Spleen (tissue), 11 donors: ENCODE measurements at regions not wholly inside any gene's neighbourhood (a gene's known extent, or its start where the extent isn't known, plus 50 kb on each side); places are given as distances from the start of the nearest gene placed in this dataset.
A peak's percentile ranks its signal among the peaks of the same experiment; 100 is the strongest.

Source experiments
- DNase-seq: peaks from one replicate; pipeline ENCODE4 v3.0.0-alpha.2; 2020
- H3K27ac ChIP-seq, 8 donors: fragments of 200-600 bp; sonication (generic) in 7 of 8; 1 replicate in 4 of 8; 2 replicates in 4 of 8; pipeline versions ENCODE4 v1.5.0 to v1.8.0; 2016 to 2021; ENCODE audit warnings: inconsistent platforms in 4 of 8, mild to moderate bottlenecking in 4 of 8, moderate library complexity in 1 of 8
- H3K27me3 ChIP-seq, 7 donors: fragments of 200-600 bp; sonication (generic) in 6 of 7; replicated peaks in 1 of 7; 1 replicate in 4 of 7; 2 replicates in 3 of 7; pipeline versions ENCODE4 v1.5.0 to v1.8.0; 2016 to 2021; ENCODE audit warnings: inconsistent platforms in 3 of 7, mild to moderate bottlenecking in 1 of 7
- H3K36me3 ChIP-seq, 6 donors: fragments of 200-600 bp; sonication (generic) in 5 of 6; 1 replicate in 4 of 6; 2 replicates in 2 of 6; pipeline versions ENCODE4 v1.5.0 to v1.8.0; 2016 to 2021; ENCODE audit warnings: inconsistent platforms in 2 of 6
- H3K4me1 ChIP-seq, 6 donors: fragments of 200-600 bp; sonication (generic) in 5 of 6; 1 replicate in 3 of 6; 2 replicates in 3 of 6; pipeline versions ENCODE4 v1.5.0 to v1.8.0; 2016 to 2021; ENCODE audit warnings: inconsistent platforms in 3 of 6
- H3K4me3 ChIP-seq, 8 donors: fragments of 200-600 bp; sonication (generic) in 7 of 8; 1 replicate in 4 of 8; 2 replicates in 4 of 8; pipeline versions ENCODE4 v1.5.0 to v1.8.0; 2016 to 2021; ENCODE audit warnings: inconsistent platforms in 4 of 8, mild to moderate bottlenecking in 4 of 8, moderate library complexity in 2 of 8
- H3K9me3 ChIP-seq, 8 donors: fragments of 200-600 bp; sonication (generic) in 7 of 8; 1 replicate in 4 of 8; 2 replicates in 4 of 8; pipeline versions ENCODE4 v1.5.0 to v1.8.0; 2016 to 2021; ENCODE audit warnings: inconsistent platforms in 4 of 8
- CTCF ChIP-seq, 11 experiments: fragments of 200-600 bp in 7 of 11; fragments of 450-650 bp in 4 of 11; sonication (generic) in 4 of 11; IDR thresholded peaks in 8 of 11; conservative IDR thresholded peaks in 3 of 11; 1 replicate in 7 of 11; 2 replicates in 4 of 11; pipeline versions ENCODE4 v1.4.0 to v1.8.0; 2016 to 2021; ENCODE audit warnings: antibody characterized with exemption in 11 of 11, inconsistent platforms in 4 of 11, mild to moderate bottlenecking in 1 of 11
- POLR2A ChIP-seq, 3 donors: fragments of 450-650 bp; IDR thresholded peaks; one replicate each; pipeline ENCODE4 v1.5.1; 2017; ENCODE audit warnings: antibody characterized with exemption in 3 of 3, mild to moderate bottlenecking in 1 of 3
- POLR2AphosphoS5 ChIP-seq, 3 donors: sonication (generic); formaldehyde crosslinking; IDR thresholded peaks; one replicate each; pipeline ENCODE4 v1.5.1; 2017; ENCODE audit warnings: antibody characterized with exemption in 3 of 3
- WGBS, 5 donors: extraction: QIAGEN DNeasy Blood & Tissue Kit in 3 of 5; methylation state at CpG; one replicate each; pipeline versions ENCODE4 v1.1.5 to v1.1.7; 2013 to 2018; 5-methylcytosine and 5-hydroxymethylcytosine counted together
- intact Hi-C: fragments of 100-400 bp; cut with DNase I; formaldehyde crosslinking; loops from one replicate; pipeline ENCODE4 v1.15.0; 2023; ENCODE audit warnings: low total_unique reads
- donor health status: healthy with polysubstance abuse.
- donor health status: DM: no; HTN: no; CAD: no; lungs with moderate emphysema.
- donor health status: DM: no; HTN: no; CAD: no.
- donor health status: Bipolar disorder and iron deficiency.
- donor health status: healthy.
- donor health status: DM: no; HTN: no; CAD: no.
- donor health status: DM: yes; HTN: yes; CAD: no.

GRCh38 chr12:11549119-11549518, 100.4 kb upstream of the ETV6 start:
- no peaks in the 10 kb centered on the region for H3K36me3 ChIP-seq

DNA sequence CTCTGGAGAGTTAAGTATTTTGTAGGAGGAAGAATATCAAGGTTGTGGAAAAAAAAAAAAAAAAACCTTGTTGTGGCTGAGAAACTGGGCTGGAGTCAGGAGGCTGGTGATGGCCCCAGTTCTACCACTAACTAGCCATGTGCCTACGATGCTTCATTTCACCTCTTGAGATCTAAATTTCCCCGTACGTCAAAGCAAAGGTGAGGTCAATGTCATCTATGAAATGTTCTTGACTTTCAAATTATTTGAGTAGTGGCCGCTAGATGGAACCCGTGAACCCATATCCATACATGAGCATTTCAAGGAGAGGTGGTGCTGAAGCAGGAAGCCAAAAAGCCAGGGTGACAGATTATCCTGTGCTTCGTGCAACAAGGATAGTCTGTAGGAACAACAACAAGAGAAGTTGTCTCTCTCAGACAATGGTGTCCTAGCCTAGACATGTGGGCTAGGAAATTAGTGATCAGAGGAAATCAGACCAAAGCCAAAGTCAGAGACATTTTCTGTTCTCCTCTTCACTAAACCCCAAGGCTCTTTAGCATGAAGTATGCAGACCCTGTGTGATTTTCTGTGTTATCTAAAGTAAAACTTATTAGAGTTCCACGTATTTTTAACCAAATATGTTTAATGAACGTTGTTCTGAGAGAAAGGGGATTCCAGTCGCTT, 95.5 kb upstream of the ETV6 start:
- Histone ChIP-seq H3K4me3 (no peak overlapping the region), H3K27ac (no peak overlapping the region), H3K36me3 (no peaks in the 10 kb centered on the region), H3K9me3 (no peaks in the 10 kb centered on the region), H3K4me1 (peaks cover 0 to 10% (median 7%) of the 10 kb centered on the region in 6 donors), H3K27me3 (no peaks in the 10 kb centered on the region)
- intact Hi-C loops: no loop called here
- TF ChIP-seq POLR2AphosphoS5 (IDR thresholded peaks at IDR 0.05) (no peak), POLR2A (IDR thresholded peaks at IDR 0.05) (no peak), CTCF (IDR thresholded peaks at IDR 0.05 in 8 of 11, conservative IDR thresholded peaks at IDR 0.05 in 3 of 11) (peak in 9 of 11 experiments; percentile 13 to 66 (median 48))
- DNase-seq: no peak
- 16 to 21% (median 18%) methylated on average over 9 of the region's 9 CpGs for WGBS, 5 donors

More at GRCh38 chr12:11549119-11549518, 100.4 kb upstream of the ETV6 start:
- intact Hi-C loops: no loop called here
- Histone ChIP-seq H3K4me1 (peaks cover 7 to 36% (median 26%) of the 10 kb centered on the region in 6 donors), H3K9me3 (no peaks in the 10 kb centered on the region), H3K27ac (no peak overlapping the region), H3K4me3 (no peak overlapping the region), H3K27me3 (no peaks in the 10 kb centered on the region)
- 82 to 94% (median 90%) methylated on average over 3 of the region's 3 CpGs for WGBS, 5 donors
- TF ChIP-seq CTCF (IDR thresholded peaks at IDR 0.05 in 8 of 11, conservative IDR thresholded peaks at IDR 0.05 in 3 of 11) (no peak), POLR2AphosphoS5 (IDR thresholded peaks at IDR 0.05) (no peak), POLR2A (IDR thresholded peaks at IDR 0.05) (no peak)
- no peak for DNase-seq

- H3K36me3 ChIP-seq: no peaks in the 10 kb centered on the region
- no peaks in the 10 kb centered on the region for H3K9me3 ChIP-seq
- intact Hi-C loops: no loop called here
- TF ChIP-seq POLR2AphosphoS5 (IDR thresholded peaks at IDR 0.05) (no peak), CTCF (IDR thresholded peaks at IDR 0.05 in 8 of 11, conservative IDR thresholded peaks at IDR 0.05 in 3 of 11) (no peak), POLR2A (IDR thresholded peaks at IDR 0.05) (no peak)
- H3K4me3 ChIP-seq: no peak overlapping the region
- no peaks in the 10 kb centered on the region for H3K27me3 ChIP-seq
- H3K27ac ChIP-seq: no peak overlapping the region
- DNase-seq: no peak
- H3K4me1 ChIP-seq: peaks cover 0 to 10% (median 7%) of the 10 kb centered on the region in 6 donors
- WGBS, 5 donors: 86 to 94% (median 93%) methylated on average over 7 of the region's 7 CpGs
These were observed 94.3 kb upstream of the ETV6 start for GRCh38 chr12:11555195-11555594.

DNA sequence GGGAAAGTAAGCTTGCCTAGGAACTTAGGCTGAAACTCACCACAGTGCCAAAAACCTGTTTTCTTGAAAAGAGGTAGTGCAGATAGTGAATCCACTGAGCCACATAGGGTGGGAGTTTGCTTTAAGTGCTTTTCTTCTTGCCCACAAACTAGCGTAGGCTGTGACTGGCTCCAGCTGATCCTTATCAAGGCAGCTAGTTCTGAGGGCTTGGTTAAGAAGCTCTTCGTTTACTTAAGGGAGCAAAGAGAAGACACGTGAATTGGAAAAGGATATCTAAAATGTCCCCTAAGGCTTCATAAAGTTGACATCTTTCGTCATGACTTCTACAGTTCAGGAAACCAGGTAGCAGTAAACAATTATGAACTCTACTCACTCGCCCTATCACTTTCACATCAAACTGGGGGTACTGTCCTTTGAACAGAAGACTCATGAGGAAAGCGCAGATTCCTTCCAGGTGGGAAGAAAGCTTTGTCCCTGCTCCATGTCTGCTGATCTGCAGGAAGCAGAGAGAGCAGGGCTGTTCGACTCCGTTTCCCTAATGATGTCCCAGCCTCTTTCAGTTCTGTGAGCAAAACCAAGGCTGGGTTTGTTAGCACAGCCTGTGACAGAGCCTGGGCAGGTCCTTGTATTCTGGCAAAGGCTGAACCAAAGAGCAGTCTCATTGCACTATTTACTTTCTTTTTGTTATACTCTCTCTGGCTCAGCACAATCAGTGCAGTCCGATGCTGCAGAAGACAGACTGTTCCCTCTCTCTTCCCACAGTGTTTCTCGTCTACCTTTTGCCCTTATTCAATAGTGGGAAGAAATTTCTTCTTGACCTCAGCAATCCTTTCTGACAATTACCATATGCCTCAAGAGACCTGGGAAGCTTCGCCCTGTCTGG, 93.5 kb upstream of the ETV6 start:
- Histone ChIP-seq H3K4me3 (peak overlapping the region in 1 of 8 donors; percentile 10), H3K36me3 (no peaks in the 10 kb centered on the region), H3K27me3 (no peaks in the 10 kb centered on the region), H3K4me1 (peaks cover 0 to 10% (median 7%) of the 10 kb centered on the region in 6 donors), H3K9me3 (no peaks in the 10 kb centered on the region), H3K27ac (no peak overlapping the region)
- intact Hi-C loops: no loop called here
- DNase-seq: no peak
- no peak for TF ChIP-seq CTCF (IDR thresholded peaks at IDR 0.05 in 8 of 11, conservative IDR thresholded peaks at IDR 0.05 in 3 of 11)
- TF ChIP-seq POLR2AphosphoS5 (IDR thresholded peaks at IDR 0.05): no peak
- no peak for TF ChIP-seq POLR2A (IDR thresholded peaks at IDR 0.05)
- 56 to 76% (median 65%) methylated on average over 11 of the region's 11 CpGs for WGBS, 5 donors
